GM21723 (cell line): ENCODE measurements at regions not wholly inside any gene's neighbourhood (a gene's known extent, or its start where the extent isn't known, plus 50 kb on each side); places are given as distances from the start of the nearest gene placed in this dataset.
"Not testable (repeated sequence)": the region's sequence is repeated elsewhere in the genome, so short reads cannot be mapped to it uniquely, and the experiment has no call there.

ENCODE experiments used
- ATAC-seq: cut with Tn5 transposase; IDR thresholded peaks from one replicate; pipeline ENCODE4 v1.9.1; 2021; ENCODE audit warnings: mild to moderate bottlenecking, moderate library complexity; ENCODE audit not compliant: unreplicated experiment

DNA sequence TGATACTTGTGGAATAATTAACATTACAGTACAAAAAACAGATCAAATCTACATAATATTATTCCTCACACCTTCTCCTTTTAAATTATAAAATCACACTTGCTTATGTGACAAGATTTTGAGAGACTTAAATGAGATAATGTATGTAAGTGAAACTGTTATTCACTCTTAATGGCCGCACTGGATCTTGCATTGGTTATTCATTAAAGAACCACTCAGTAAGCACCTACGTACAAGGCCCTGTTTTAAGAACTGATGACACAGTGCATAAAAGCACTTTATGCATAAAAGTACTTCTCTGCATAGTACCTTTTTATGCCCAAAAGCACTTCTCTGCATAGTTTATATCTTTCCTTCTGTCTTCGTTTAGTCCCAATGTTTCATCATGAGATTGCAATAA is 172.1 kb downstream of the GOLGA6L6 start:
- no peak for ATAC-seq

DNA sequence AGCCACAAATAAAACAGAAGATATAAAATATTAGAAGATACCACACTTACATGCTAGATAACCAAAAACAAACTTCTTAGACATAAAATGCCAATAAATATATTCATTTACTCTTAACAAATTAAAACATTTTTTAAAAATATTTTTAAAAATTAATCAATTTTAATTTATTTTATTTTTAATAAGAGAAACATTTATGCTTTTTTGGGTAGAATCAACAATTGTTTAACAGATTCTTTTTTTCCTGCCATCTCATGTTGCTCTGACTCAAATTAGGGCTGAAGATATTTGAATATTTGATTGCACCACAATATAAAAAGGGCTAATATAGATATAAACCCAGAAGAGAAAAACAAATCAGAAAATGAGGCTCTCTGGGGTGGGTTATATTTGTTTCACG is 172.6 kb downstream of the GOLGA6L6 start:
- ATAC-seq, result no peak

DNA sequence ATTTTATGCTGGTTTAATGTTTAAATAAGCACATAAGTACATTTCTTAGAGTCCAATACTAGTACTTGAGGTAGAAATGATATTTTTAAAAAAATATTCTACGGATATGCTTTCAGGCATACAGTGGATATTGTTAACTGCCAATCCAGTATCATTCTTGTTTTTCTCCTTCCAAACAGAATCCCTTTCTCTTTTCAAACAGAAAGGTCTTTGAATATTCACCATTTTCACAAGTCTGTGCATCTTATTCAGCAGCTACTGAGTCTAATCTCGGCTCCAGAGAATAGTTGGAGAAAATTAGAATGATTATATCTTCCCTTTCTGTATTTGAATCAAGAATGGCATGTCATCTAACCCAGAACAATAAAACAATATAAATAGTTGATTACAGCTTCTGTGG is 174.5 kb downstream of the GOLGA6L6 start:
- ATAC-seq, result no peak

DNA sequence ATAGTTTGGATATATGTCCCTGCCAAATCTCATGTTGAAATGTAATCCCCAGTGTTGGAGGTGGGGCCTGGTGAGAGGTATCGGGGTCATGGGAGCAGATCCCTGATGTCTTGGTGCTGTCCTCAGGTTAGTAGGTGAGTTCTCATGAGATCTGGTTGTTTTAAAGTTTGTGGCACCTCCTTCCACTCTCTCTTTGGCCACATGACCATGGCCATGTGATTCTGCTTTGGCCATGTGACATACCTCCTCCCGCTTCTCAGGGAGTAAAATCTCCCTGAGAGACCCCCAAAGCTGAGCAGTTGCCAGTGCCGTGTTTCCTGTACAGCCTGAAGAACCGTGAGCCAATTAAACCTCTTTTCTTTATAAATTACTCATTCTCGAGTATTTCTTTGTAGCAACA is 178.0 kb downstream of the GOLGA6L6 start:
- not testable (repeated sequence) for ATAC-seq

DNA sequence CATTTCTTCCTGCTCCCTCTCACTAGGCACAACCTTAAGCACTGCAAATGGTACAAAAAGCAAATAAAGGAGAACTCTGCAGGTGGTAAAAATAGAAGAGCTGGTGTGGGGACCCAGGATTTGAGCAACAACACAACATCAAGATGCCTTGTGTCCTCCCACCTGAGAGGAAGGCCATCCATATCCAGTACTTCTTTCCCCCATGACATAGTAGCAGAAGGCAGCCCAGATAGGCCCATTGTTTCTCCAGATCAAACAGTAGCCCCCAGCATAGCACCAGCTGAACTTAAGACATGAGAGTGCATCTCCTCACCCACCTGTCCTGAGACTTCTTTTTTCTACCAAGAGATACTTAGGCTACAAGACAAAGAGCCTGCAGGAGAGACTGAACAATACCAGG is 180.5 kb downstream of the GOLGA6L6 start:
- ATAC-seq, result no peak

DNA sequence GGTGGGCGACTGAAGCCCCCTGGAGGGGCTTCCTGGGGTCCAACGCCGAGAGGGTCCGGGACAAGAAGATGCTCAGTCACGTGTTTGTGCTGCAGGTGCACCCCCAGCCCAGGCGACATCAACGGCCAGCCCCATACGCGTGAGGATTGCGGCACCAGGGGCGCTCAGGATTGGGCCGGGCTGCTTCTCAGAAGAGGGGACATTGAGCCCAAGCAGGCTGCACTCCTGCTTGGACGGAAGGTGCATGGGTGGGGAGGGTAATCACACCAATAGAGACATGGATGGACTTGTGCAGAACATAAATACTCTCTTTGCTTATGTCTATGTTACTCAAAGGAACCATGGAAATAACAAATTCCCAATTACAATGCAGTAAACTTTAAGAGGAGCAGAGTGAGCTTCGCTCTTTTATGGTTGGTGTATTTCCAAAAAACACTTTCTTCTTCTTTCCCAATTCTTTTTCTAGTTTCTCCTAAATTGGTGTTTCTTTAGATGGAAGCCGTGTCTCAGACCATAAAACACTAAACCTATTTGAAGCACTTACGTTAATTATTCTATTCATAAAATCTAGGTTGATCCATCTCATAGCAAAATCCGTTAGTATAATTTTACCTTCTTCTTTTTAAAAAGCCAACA is 182.7 kb downstream of the GOLGA6L6 start:
- ATAC-seq, result no peak

DNA sequence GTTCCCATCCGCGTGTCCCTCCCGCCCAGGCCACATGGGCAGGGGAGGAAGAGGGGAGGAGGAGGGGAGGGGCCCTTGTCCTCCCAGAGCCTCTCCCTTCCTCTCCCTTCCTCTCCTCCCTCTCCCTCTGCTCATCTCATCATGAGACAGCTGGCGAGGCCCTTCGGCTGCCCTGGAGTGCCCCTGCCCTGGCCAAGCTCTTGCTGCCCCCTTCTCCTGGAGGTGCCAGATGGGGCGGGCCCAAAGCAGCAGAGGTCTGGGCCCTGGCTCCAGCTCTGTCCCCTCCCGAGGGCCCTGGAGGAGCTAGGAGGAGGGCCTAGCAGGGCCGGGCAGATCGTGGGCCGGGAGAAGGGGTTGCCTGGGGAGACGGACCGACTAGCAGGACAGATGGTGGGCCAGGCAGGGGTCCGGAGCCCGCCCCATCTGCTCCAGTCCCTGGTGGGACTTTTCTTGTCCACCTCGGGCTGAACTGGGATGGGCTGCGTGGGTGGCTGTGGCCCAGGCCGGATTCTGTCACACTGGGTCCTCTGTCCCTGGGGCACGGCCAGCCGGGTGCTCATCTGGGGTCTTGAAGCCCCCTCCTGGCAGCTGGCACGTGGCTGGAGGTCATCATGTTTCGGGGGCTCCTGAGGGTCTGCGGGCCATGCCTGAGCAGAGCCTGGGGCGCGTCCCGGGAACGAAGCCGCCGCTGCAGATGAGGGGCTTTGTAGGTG is 183.4 kb downstream of the GOLGA6L6 start:
- no peak for ATAC-seq

DNA sequence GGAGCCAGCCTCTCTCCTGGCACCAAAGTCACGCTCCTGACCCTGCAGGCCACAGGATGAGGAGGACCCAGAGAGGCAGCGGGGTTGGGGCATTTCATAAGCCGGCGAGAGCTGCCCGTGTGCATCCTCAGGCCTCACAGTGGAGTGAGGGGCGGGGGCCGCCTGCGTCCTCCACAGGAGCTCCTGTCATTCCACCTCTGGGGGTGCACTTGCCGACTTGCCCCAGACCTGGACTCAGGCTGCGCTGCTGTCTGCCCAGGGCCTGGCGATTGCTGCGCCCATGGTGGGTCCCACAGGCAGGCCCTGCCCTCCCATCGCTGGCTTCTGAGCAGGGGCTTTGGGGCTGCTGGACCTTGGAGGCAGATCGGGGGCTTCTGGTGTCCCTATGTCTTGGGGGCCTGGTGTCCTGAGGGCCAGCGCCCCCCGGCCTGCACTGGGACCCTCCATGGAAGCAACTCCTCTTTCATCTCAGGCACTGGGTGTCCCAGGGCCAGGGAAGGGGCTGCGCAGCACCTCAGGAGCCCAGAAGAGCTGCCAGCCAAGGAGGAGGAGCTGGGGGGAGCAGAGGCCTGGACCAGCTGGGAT is 184.0 kb downstream of the GOLGA6L6 start:
- ATAC-seq, result no peak

DNA sequence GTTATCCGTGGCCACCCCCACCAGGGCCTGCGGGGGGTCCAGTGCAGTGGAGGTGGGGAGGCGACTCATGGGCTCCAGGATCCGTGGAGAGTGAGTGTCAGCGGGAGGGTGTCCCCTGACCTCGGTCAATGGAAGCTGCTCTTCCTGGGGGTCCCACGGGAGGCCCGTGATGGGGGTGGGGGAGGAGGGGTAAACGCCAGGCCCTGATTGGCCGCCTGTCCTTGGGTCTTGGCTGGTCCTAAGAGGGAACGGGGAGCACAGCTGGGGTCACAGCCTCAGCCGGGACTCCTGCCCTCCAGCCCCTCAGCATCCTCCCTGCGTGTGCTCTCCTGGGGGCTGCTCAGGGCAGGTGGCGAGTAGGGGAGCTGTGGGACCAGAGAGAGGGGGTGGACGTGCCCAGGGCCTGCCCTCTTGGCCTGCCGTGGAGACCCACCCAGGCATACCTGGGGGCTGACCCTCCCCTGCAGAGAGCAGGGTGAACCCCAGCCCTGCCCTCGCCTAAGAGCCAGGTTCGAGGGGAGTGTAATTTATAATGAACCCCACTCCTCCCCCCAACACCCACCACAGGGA is 184.6 kb downstream of the GOLGA6L6 start:
- ATAC-seq, result no peak

DNA sequence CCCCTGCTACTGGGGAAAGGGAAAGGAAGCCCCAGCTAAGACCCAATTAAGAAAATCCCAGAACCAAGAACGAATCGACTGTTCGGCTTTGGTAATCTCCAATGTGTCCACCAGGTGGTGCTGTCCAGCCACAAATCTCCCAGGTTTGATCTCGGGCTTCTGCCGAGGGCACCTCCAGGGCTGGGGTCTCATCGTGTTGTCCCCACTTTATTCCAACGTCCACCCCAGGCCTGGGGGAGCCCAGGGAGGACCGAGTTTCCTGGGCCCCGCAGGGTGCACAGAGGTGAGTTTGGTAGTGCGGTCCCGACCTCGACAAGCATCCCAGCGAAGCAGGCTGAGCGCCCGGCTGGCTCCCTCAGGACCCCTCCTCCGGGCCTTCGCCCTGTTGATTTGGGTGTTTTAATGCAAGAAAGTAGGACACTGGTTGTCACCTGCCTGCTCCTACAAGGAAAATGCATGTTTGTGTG is 185.1 kb downstream of the GOLGA6L6 start:
- peak; percentile 49 for ATAC-seq

DNA sequence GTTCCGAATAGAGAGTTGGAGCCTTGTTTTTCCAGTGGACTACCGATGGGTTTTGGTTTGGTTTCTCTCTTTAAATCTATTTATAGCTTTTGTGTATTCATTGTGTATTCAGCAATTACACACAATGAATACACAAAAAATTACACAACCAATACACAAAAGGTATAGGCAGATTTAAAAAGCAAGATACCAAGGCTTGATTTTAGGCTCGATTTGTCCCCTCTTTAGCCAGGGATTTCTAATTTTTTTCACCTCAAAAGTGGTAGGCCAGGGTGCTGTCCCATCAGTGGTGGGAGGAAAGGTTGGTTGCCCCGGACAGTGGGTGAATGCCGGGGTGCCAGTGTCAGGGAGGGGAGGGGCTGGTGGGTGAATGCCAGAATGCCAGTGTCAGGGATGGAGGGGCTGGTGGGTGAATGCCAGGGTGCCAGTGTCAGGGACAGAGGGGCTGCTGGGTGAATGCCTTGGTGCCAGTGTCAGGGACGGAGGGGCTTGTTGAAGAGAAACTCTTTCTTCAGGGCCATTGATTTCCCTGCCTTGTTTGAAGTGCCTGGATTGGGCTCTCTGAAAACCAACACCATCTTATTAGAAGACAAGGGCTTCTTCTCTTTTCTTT is 186.2 kb downstream of the GOLGA6L6 start:
- no peak for ATAC-seq

DNA sequence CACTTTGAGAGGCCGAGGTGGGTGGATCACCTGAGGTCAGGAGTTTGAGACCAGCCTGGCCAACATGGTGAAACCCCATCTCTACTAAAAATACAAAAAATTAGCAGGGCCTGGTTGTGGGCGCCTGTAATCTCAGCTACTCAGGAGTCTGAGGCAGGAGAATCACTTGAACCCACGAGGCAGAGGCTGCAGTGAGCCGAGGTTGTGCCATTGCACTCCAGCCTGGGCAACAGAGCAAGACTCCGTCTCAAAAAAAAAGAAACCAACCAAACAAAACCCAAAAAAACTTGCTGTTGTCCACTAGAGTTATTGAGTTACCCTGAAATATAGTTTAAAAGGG is 186.7 kb downstream of the GOLGA6L6 start:
- not testable (repeated sequence) for ATAC-seq

DNA sequence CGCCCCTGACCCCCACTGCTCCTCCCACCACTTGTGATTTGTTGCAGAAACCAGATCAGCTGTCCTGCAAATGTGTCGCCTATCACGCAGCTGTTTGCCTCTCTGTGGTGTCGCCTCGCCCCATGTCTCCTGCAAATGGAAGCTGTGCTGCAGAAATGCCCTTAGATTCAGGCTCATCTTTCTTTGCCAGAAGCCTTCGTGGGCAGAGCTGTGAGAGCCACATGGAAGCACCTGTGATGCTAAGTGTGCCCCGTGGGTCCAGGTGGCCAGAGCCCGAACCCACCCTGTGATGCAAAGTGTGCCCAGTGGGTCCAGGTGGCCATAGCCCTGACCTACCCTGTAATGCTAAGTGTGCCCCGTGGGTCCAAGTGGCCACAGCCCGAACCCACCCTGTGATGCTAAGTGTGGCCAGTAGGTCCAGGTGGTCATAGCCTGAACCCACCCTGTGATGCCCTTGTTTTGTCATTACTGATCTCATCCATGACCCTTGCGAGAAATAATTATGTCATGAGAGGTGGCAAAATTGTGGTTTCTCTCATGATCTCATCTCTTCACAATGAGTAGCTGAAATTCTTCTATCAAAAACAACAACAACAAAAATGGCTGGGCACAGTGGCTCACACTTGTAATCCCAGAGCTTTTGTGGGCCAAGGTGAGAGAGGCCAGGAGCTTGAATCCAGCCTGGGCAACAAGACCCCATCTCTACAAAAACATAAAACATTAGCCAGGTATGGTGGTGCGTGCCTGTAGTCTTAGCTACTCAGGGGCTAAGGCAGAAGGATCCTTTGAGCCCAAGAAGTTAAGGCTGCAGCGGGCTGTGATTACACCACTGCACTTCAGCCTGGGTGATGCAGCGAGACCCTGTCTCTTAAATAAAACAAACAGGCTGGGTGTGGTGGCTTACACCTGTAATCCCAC is 187.4 kb downstream of the GOLGA6L6 start:
- ATAC-seq, result no peak

DNA sequence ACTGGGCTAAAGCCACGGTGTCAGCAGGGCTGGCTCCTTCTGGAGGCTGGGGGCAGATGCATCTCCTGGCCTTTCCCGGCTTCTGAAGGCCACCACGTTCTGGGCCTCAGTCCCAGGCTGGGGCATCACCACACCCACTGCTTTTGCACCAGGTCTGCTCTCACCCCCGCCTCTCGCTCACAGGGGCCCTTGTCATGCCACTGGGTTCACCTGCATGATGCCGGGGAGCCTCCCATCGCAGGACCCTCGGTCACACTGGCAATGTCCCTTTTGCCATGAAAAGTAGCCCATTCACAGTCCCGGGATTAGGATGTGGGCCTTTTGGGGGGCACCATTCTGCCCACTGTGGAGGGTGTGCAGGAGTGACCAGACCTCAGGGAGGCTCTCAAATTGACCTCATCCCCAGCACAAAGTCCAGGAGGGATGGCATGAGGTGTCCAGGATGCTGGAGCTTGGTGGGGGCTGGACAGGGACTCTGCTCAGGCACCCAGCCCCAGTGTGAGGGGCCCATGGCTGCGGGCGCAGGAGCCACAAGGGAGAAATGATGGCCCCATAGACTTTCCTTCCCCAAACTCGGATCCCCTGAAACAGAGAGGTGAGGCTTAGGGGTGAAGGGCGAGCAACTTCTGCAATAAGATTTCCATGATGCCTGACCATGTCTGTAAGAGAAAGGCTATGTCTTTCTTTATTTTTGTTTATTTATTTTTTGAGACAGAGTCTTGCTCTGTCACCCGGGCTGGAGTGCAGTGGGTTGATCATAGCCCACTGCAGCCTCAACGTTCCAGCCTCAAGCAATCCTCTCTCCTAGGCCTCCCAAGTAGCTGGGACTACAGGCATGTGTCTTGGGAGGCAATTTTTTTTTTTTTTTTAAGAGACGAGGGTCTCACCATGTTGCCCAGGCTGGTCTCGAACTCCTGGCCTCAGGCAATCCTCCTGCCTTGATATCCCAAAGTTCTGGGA is 189.1 kb downstream of the GOLGA6L6 start:
- ATAC-seq, result no peak

DNA sequence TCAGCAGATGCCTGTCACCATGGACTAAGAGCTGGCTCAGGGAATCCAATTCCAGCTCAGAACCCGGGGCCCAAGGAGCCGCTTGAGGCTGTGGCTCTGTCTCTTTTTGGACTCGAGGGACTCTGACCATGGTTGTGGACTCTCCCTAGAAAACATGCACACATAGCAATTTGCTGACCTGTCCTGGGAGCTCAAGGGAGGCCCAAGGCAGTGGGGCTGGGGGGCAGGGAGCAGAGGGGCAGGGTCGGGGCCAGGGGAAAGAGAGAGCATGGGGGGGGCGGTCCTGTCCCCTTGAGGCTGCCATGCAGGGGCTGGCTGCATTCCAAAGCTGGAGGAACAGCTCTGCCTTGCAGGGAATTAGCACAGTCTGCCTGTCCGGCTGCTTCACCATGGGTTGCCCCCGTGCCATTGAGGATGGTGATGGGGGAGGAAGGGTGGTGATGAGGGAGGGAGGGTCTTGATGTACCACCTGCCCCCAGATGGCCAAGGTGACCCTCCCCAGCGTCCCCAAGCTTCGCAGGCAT is 190.1 kb downstream of the GOLGA6L6 start:
- no peak for ATAC-seq

DNA sequence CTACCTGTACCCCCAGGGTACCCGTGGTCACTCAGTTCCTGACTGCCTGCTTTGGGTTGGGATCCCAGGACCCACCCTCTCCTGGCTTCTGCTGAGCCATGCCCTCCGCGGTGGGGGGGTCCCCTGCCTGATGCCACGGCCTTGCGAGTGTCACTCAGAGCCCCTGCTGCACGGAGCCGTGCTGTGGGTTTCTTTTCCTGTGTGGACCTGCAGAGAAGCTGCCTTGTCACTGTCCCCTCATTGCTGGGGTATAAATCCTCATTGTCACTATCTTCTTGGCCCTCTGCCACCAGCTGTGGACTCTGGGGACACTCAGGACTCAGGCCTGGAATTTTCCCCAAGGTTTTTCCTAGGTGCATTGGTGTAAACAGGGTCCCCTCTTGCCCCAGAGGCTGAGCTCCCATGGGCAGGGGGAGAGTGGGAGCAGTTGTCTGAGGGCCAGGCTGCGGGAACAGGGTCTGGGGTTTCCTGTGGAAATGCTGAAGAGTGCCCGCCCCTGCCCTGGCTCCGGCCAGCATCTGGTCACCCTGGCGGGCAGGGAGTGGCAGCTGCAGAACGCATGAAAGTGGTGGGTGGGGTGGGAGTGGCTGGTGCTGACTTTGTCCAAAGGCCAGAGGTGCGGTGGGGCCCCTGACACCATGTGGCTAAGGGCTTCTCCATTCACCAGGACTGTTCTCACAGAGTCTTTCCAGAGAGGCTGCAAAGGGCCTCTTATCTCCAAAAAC is 191.7 kb downstream of the GOLGA6L6 start:
- ATAC-seq, result no peak

DNA sequence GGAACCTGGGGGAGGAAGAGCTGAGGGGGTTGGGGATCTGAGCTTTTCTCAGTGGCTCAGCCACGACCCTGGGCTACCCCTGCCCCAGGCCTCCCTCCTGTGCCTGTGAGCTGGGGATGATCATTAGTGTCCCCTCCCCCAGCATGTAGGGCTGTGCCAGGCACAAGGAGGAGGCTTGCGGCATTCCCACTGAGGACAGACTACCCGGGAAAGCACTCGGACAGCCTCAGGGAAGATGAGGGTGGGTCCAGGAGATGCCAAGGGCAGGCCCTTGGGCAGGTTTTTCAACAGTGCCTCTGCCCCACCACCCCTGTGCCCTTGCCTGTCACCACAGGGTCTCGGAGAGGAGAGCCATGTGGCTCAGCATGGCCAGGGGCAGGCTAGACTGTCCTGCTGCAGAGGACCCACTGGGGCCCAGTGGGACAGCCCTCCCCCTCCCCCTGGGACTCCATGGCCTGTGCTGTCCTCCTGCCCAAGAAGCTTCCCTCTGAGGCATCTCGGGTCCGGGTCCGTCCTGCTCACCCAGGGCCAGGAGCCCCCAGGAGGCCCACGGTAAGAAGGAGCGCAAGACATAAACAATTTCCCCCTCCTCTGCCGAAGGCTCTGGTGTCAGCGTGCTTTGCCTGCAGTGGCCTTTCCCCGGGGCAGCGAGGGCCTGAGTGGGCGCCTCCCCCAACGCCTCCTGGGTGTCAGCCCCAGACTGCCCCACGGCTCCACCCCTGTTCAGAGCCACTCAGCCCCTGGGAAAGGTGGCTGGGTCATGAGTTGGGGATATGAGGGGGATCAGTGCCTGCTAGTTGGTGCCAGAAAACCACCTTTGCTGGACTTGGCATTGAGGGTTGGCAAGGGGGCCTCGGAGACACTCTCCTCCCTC is 192.5 kb downstream of the GOLGA6L6 start:
- no peak for ATAC-seq
